Adipocyte (in vitro differentiated cells): ENCODE measurements at regions not wholly inside any gene's neighbourhood (a gene's known extent, or its start where the extent isn't known, plus 50 kb on each side); places are given as distances from the start of the nearest gene placed in this dataset.
A peak's percentile ranks its signal among the peaks of the same experiment; 100 is the strongest.
"Not testable (repeated sequence)": the region's sequence is repeated elsewhere in the genome, so short reads cannot be mapped to it uniquely, and the experiment has no call there.

Source experiments
- DNase-seq: peaks from one replicate; pipeline ENCODE4 v3.0.0-alpha.2; 2015; ENCODE audit warnings: low read depth
- H3K27me3 ChIP-seq: replicated peaks from 2 replicates; pipeline ENCODE4 v1.7.0; 2013; ENCODE audit warnings: mild to moderate bottlenecking, low read length, moderate library complexity; ENCODE audit not compliant: control insufficient read depth, insufficient read depth
- H3K36me3 ChIP-seq: 2 replicates; pipeline ENCODE4 v1.7.0; 2013; ENCODE audit warnings: low read length, mild to moderate bottlenecking, moderate library complexity; ENCODE audit not compliant: control insufficient read depth, insufficient read depth, severe bottlenecking
- H3K4me1 ChIP-seq: 2 replicates; pipeline ENCODE4 v1.7.0; 2013; ENCODE audit warnings: mild to moderate bottlenecking, low read length, moderate library complexity; ENCODE audit not compliant: control insufficient read depth, insufficient read depth
- H3K4me3 ChIP-seq: 2 replicates; pipeline ENCODE4 v1.7.0; 2013; ENCODE audit warnings: mild to moderate bottlenecking, low read length, moderate library complexity
- H3K9ac ChIP-seq: 2 replicates; pipeline ENCODE4 v1.7.0; 2013; ENCODE audit warnings: mild to moderate bottlenecking, low read length, moderate library complexity
- H3K9me3 ChIP-seq: 2 replicates; pipeline ENCODE4 v1.7.0; 2013; ENCODE audit warnings: mild to moderate bottlenecking, low read length, moderate library complexity; ENCODE audit not compliant: control insufficient read depth

DNA sequence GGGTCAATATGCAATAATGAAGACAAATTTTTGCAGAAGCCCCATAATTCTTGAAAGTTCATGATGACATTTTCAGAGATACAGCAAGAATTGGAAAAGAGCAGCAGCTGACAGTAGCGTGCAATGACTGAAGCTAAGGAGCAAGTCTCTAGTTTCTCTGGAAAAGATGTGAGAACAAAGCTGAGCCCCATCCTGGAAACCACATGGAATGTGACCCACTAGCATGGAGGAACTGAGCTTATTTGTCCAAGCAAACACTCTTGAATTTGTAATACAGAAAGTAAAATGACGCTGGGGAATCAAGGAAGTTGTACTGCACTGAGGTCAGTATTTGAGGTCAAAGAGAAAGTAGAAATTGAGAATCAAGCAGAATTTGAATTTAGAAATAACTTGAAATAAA is 1447.2 kb downstream of the FSTL5 start:
- H3K4me1 ChIP-seq: no peaks in the 10 kb centered on the region
- DNase-seq: no peak
- H3K9ac ChIP-seq: no peak overlapping the region
- no peaks in the 10 kb centered on the region for H3K36me3 ChIP-seq
- no peaks in the 10 kb centered on the region for H3K9me3 ChIP-seq
- no peaks in the 10 kb centered on the region for H3K27me3 ChIP-seq
- no peak overlapping the region for H3K4me3 ChIP-seq

DNA sequence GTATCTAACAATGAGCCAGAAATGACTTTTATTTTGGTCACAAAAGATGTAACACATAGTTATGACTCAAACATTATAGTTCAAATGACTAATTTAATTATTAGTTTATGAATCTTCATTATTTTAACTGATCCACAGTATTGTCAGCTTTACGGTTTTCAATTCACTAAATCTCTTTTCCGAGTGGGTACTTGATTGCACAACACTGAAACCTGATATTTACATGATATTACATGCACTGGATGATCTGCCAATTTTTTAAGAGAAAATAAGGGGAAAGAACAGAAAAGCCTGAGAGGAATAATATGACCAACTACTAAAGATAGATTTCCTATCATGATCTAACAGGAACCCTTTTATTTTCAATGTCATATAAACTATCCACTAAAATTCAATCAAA is 1446.0 kb downstream of the FSTL5 start:
- H3K36me3 ChIP-seq: no peaks in the 10 kb centered on the region
- H3K27me3 ChIP-seq: no peaks in the 10 kb centered on the region
- H3K4me1 ChIP-seq: no peaks in the 10 kb centered on the region
- no peak overlapping the region for H3K4me3 ChIP-seq
- H3K9ac ChIP-seq: no peak overlapping the region
- no peaks in the 10 kb centered on the region for H3K9me3 ChIP-seq
- DNase-seq: peak; percentile 0

DNA sequence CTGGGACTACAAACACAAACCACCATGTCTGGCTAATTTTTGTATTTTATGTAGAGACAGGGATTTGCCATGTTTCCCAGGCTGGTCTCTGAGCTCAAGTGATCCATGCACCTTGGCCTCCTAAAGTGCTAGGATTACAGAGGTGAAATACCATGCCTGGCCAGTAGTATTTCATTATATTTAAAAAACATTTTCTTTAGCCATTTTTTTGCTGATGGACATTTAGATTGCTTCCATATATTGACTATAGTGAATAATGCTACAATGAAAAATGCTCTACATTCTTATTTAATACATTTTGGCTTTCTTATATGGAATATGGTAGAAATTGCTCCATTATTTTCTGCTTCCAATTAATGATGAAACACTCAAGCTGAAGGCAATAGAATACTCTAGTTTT is 1439.7 kb downstream of the FSTL5 start:
- Histone ChIP-seq H3K36me3 (no peaks in the 10 kb centered on the region), H3K9ac (no peak overlapping the region), H3K9me3 (no peaks in the 10 kb centered on the region), H3K27me3 (no peaks in the 10 kb centered on the region), H3K4me1 (no peaks in the 10 kb centered on the region), H3K4me3 (no peak overlapping the region)
- DNase-seq: no peak

DNA sequence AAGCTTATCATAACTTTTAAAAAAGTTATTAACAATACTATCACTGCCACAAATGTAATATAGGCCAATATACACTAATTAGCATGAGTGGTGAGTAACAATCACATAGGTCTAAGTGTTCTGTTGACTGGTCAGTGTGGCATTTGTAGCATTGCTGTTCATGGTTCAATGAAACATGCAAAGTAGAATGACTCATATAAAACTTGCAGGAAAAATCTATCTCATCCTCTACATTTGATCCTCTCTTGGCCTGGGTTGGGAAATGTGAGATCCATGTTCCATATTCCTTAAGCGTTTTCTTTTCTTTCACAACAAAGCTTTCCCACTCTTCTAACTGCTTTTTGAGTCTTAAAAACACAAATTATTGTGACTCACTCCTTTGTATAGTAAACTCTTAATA is 1418.7 kb downstream of the FSTL5 start:
- no peak for DNase-seq
- Histone ChIP-seq H3K9ac (no peak overlapping the region), H3K36me3 (no peaks in the 10 kb centered on the region), H3K4me1 (no peaks in the 10 kb centered on the region), H3K4me3 (no peak overlapping the region), H3K27me3 (no peaks in the 10 kb centered on the region), H3K9me3 (no peaks in the 10 kb centered on the region)

DNA sequence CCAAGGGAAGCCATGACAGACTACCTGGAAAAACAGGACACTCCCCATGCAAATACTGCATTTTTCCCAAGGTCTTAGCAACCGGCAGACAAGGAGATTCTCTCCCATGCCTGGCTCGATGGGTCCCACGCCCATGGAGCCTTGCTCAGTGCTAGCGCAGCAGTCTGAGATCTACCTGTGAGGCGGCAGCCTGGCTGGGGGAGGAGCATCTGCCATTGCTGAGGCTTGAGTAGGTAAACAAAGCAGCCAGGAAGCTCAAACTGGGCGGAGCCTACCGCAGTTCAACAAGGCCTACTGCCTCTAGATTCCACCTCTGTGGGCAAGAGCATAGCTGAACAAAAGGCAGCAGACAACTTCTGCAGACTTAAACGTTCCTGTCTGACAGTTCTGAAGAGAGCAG is 1417.2 kb downstream of the FSTL5 start:
- H3K9ac ChIP-seq, H3K36me3 ChIP-seq, H3K4me1 ChIP-seq, H3K4me3 ChIP-seq, DNase-seq, H3K9me3 ChIP-seq, H3K27me3 ChIP-seq: not testable (repeated sequence)

DNA sequence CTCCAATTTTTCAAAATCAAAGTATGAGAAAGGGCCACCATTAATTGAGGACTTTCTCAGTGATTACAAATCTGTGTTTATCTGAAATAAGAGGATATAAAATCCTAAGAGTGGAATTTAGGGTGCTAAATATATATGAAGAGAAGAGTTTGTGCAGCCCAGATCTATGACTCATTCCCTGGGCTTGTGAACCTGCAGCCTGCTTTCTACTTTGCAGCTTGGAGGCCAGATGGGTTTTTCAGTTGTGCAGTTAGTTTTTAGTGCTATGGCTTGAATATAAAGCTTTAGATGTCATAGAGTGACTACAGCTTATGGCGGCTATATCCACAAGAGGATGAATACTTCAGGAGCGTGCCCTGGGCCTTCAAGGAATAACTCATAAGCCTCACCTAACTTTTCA is 1391.1 kb downstream of the FSTL5 start:
- no peaks in the 10 kb centered on the region for H3K36me3 ChIP-seq
- H3K4me3 ChIP-seq: no peak overlapping the region
- no peaks in the 10 kb centered on the region for H3K9me3 ChIP-seq
- no peak for DNase-seq
- no peaks in the 10 kb centered on the region for H3K4me1 ChIP-seq
- no peak overlapping the region for H3K9ac ChIP-seq
- H3K27me3 ChIP-seq: no peaks in the 10 kb centered on the region

DNA sequence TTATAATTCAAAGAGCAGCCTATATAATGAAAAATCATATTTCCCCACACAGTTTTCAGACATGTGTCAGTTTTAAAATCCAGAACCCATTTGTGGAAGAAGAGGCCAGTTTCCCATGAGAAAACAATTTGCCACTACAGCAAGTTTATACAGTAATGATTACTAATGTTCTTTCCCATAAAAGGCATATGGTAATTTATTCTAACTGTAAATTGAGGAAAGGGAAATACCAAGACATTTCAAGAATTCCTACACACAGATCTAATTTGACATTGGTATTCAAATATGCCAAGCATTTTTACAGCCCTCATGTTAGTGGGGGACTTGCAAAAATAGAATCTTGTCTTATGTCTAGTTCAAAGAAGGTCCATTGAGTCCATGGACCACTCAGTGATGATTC is 1368.6 kb downstream of the FSTL5 start:
- Histone ChIP-seq H3K9ac (no peak overlapping the region), H3K4me1 (no peaks in the 10 kb centered on the region), H3K27me3 (no peaks in the 10 kb centered on the region), H3K9me3 (peaks cover 29% of the 10 kb centered on the region), H3K36me3 (no peaks in the 10 kb centered on the region), H3K4me3 (no peak overlapping the region)
- DNase-seq: no peak

DNA sequence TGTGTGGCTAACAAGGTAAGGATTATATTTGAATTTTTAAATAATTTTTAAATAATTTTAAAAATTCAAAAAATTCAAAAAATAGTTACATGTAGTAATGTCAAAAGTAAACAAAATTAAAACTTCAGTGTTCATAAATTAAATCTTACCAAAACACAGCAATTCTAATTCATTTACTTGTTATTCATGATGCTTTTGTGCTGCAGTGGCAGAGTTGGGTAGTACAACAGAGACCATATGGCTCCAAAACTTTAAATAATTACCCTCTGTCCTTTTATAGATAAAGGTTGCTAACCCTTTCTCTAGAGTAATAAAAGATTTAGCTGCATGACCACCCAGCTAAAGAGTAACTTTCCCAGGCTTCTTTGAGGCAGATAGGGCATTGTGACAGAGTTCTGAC is 1355.6 kb downstream of the FSTL5 start:
- H3K27me3 ChIP-seq: no peaks in the 10 kb centered on the region
- no peak for DNase-seq
- H3K4me1 ChIP-seq: no peaks in the 10 kb centered on the region
- H3K36me3 ChIP-seq: no peaks in the 10 kb centered on the region
- no peak overlapping the region for H3K4me3 ChIP-seq
- no peaks in the 10 kb centered on the region for H3K9me3 ChIP-seq
- no peak overlapping the region for H3K9ac ChIP-seq

DNA sequence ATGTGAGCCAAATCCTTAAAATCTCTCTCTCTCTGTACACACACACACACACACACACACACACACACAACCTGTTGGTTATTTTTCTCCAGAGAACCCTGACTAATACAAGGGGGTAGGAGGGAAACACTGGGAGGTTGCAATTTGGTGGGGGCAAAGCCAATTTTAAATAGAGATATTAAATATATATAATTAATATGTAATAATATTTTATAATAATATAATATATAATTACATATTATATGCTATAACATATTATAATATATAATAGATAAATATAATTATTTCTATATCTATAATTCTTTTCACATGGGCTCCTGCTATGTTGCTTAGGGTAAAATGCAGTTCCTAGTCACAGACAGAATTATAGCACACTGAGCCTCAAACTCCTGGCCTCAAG is 1354.2 kb downstream of the FSTL5 start:
- Histone ChIP-seq H3K27me3 (no peaks in the 10 kb centered on the region), H3K9me3 (no peaks in the 10 kb centered on the region), H3K4me3 (no peak overlapping the region), H3K4me1 (no peaks in the 10 kb centered on the region), H3K36me3 (no peaks in the 10 kb centered on the region), H3K9ac (no peak overlapping the region)
- DNase-seq: no peak

DNA sequence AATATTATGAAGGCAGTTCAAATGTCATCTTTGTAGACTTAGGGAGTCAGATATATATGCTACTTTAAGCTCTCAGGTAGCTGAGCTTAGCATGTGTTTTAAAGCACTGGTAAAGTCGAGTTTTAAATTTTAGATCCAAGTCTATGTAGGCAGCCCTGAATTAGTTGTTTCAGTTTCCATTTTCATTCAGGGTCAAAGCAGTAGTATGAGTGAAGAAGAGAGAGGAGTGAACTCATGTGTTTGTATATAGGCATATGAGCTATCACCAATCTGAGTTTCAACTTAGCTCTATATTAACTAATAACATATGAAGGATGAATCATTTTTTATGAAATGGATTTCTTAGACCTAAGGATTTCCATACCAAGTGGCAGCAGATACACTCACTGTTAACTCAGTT is 1353.4 kb downstream of the FSTL5 start:
- no peak overlapping the region for H3K9ac ChIP-seq
- H3K36me3 ChIP-seq: no peaks in the 10 kb centered on the region
- H3K4me1 ChIP-seq: no peaks in the 10 kb centered on the region

DNA sequence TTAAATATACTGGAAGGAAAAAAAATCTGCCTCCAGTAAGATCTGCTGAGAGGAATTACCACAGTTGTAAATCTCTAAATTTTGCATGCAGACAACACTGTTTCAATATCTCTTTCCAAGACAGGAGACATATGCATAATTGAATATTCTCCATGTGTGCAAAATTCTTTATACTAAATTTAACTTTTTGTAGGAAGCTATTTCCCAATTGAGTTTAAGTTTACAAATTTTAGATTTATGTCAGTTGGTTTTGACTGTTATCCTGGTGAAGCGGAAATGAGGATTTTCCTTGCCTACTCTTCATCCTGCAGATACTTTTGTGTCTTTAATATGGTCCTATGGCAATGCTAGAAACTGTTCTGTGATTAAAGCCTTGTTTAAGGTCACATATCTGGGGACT is 1352.9 kb downstream of the FSTL5 start:
- H3K36me3 ChIP-seq: no peaks in the 10 kb centered on the region
- no peaks in the 10 kb centered on the region for H3K27me3 ChIP-seq
- DNase-seq: no peak
- H3K9ac ChIP-seq: no peak overlapping the region
- no peak overlapping the region for H3K4me3 ChIP-seq
- no peaks in the 10 kb centered on the region for H3K9me3 ChIP-seq
- no peaks in the 10 kb centered on the region for H3K4me1 ChIP-seq

More for the DNA sequence above, 1353.4 kb downstream of the FSTL5 start:
- no peaks in the 10 kb centered on the region for H3K27me3 ChIP-seq
- no peak overlapping the region for H3K4me3 ChIP-seq
- DNase-seq: no peak
- no peaks in the 10 kb centered on the region for H3K9me3 ChIP-seq

DNA sequence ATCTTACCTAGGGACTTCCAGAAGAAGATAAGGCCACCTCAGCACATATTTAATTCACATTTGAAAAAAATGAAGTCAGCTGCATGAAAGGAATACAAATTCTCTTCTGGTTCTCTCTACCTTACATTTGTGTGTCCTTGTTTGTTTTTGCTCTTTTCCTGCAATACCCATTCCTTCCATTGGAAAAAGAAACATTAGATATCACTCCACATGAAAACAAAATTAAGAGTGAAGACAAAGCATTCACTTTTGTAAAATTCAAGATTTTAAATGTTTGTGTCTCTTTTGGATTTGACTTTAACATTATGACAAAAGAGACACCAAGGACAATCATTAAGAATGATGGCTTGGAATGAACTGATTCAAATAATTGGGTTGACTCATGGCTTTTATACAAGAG is 1351.8 kb downstream of the FSTL5 start:
- H3K36me3 ChIP-seq: no peaks in the 10 kb centered on the region
- no peak overlapping the region for H3K9ac ChIP-seq

More for the DNA sequence above, 1351.8 kb downstream of the FSTL5 start:
- no peak overlapping the region for H3K4me3 ChIP-seq
- no peaks in the 10 kb centered on the region for H3K27me3 ChIP-seq
- DNase-seq: no peak
- no peaks in the 10 kb centered on the region for H3K9me3 ChIP-seq
- no peaks in the 10 kb centered on the region for H3K4me1 ChIP-seq
